ENCODE measurements at regions not wholly inside any gene's neighbourhood (a gene's known extent, or its start where the extent isn't known, plus 50 kb on each side); places are given as distances from the start of the nearest gene placed in this dataset.

GRCh38 chr6:23410439-23410838 is 715.6 kb upstream of the NRSN1 start:
- no peaks in the 10 kb centered on the region for H3K9me2 ChIP-seq (ENCODE audit: low read depth, low read length)
- no peaks in the 10 kb centered on the region for H3K79me2 ChIP-seq (ENCODE audit: insufficient read depth, low read length)
- H3K27me3 ChIP-seq (ENCODE audit: insufficient read depth, low read length) = no peaks in the 10 kb centered on the region
- no peaks in the 10 kb centered on the region for H3K36me3 ChIP-seq (ENCODE audit: insufficient read depth, low read length)
- no peaks in the 10 kb centered on the region for H3K9me3 ChIP-seq (ENCODE audit: low read length)
- H3K27ac ChIP-seq (ENCODE audit: low read depth, low read length, poor library complexity, severe bottlenecking) = no peak overlapping the region
- no peaks in the 10 kb centered on the region for H4K20me1 ChIP-seq (ENCODE audit: insufficient read depth, low read length)
- no peaks in the 10 kb centered on the region for H3F3A ChIP-seq (ENCODE audit: insufficient read depth, low read length)
- H2AFZ ChIP-seq (ENCODE audit: low read length) = no peak overlapping the region
- H3K4me3 ChIP-seq (ENCODE audit: low read depth, low read length, poor library complexity, severe bottlenecking) = no peak overlapping the region
- TF ChIP-seq CTCF (IDR thresholded peaks at IDR 0.05; ENCODE audit: low read length) (no peak), EZH2 (IDR thresholded peaks at IDR 0.05; ENCODE audit: borderline replicate concordance, low read length) (no peak)
- H3K4me1 ChIP-seq (ENCODE audit: insufficient read depth, low read length, severe bottlenecking) = no peaks in the 10 kb centered on the region
- H3K9ac ChIP-seq (ENCODE audit: low read length) = no peak overlapping the region
- H3K4me2 ChIP-seq (ENCODE audit: low read length) = no peak overlapping the region

- TF ChIP-seq EZH2 (IDR thresholded peaks at IDR 0.05; ENCODE audit: borderline replicate concordance, low read length) (no peak), CTCF (IDR thresholded peaks at IDR 0.05; ENCODE audit: low read length) (no peak)
- Histone ChIP-seq H3K4me3 (ENCODE audit: low read depth, low read length, poor library complexity, severe bottlenecking) (no peak overlapping the region), H3K4me1 (ENCODE audit: insufficient read depth, low read length, severe bottlenecking) (no peaks in the 10 kb centered on the region), H3K9me3 (ENCODE audit: low read length) (no peaks in the 10 kb centered on the region), H3K36me3 (ENCODE audit: insufficient read depth, low read length) (no peaks in the 10 kb centered on the region), H3K27ac (ENCODE audit: low read depth, low read length, poor library complexity, severe bottlenecking) (no peak overlapping the region), H3K9ac (ENCODE audit: low read length) (no peak overlapping the region), H4K20me1 (ENCODE audit: insufficient read depth, low read length) (no peaks in the 10 kb centered on the region), H3K4me2 (ENCODE audit: low read length) (no peak overlapping the region), H3K9me2 (ENCODE audit: low read depth, low read length) (no peaks in the 10 kb centered on the region), H2AFZ (ENCODE audit: low read length) (no peak overlapping the region), H3K79me2 (ENCODE audit: insufficient read depth, low read length) (no peaks in the 10 kb centered on the region), H3F3A (ENCODE audit: insufficient read depth, low read length) (no peaks in the 10 kb centered on the region), H3K27me3 (ENCODE audit: insufficient read depth, low read length) (no peaks in the 10 kb centered on the region)
Measured at GRCh38 chr6:23412770-23413169, 713.2 kb upstream of the NRSN1 start.

GRCh38 chr6:23413327-23414050 is 712.5 kb upstream of the NRSN1 start:
- no peak overlapping the region for H3K4me2 ChIP-seq (ENCODE audit: low read length)

More at GRCh38 chr6:23413327-23414050, 712.5 kb upstream of the NRSN1 start:
- Histone ChIP-seq H3K9me3 (ENCODE audit: low read length) (no peaks in the 10 kb centered on the region), H4K20me1 (ENCODE audit: insufficient read depth, low read length) (no peaks in the 10 kb centered on the region), H3K27me3 (ENCODE audit: insufficient read depth, low read length) (no peaks in the 10 kb centered on the region), H3F3A (ENCODE audit: insufficient read depth, low read length) (no peaks in the 10 kb centered on the region), H3K4me3 (ENCODE audit: low read depth, low read length, poor library complexity, severe bottlenecking) (no peak overlapping the region), H3K79me2 (ENCODE audit: insufficient read depth, low read length) (no peaks in the 10 kb centered on the region), H3K9me2 (ENCODE audit: low read depth, low read length) (no peaks in the 10 kb centered on the region), H3K4me1 (ENCODE audit: insufficient read depth, low read length, severe bottlenecking) (no peaks in the 10 kb centered on the region), H3K27ac (ENCODE audit: low read depth, low read length, poor library complexity, severe bottlenecking) (no peak overlapping the region), H3K9ac (ENCODE audit: low read length) (no peak overlapping the region), H2AFZ (ENCODE audit: low read length) (no peak overlapping the region), H3K36me3 (ENCODE audit: insufficient read depth, low read length) (no peaks in the 10 kb centered on the region)
- TF ChIP-seq EZH2 (IDR thresholded peaks at IDR 0.05; ENCODE audit: borderline replicate concordance, low read length) = no peak
- no peak for TF ChIP-seq CTCF (IDR thresholded peaks at IDR 0.05; ENCODE audit: low read length)

Data from OCI-LY1 (cell line).